T1000 (cell line): ENCODE measurements at regions not wholly inside any gene's neighbourhood (a gene's known extent, or its start where the extent isn't known, plus 50 kb on each side); places are given as distances from the start of the nearest gene placed in this dataset.

Experiments used
- DNase-seq: peaks from one replicate; lab custom pipeline; 2025; ENCODE audit warnings: mixed read lengths; lab: John Stamatoyannopoulos, UW

- no peak for DNase-seq
Observed at GRCh38 chr7:17176371-17177032, 122.0 kb upstream of the AHR start.

GRCh38 chr7:17178545-17178944 lies 119.9 kb upstream of the AHR start:
- no peak for DNase-seq

- DNase-seq = no peak
Observed at GRCh38 chr7:17181482-17181881, 117.0 kb upstream of the AHR start.

GRCh38 chr7:17183630-17184328 lies 114.7 kb upstream of the AHR start:
- DNase-seq = no peak

- no peak for DNase-seq
Observed at GRCh38 chr7:17184805-17185689, 113.4 kb upstream of the AHR start.

- DNase-seq = peak; percentile 8
Observed at GRCh38 chr7:17185690-17186070, 112.8 kb upstream of the AHR start.

- no peak for DNase-seq
Observed at GRCh38 chr7:17186745-17187530, 111.5 kb upstream of the AHR start.

- no peak for DNase-seq
Observed at GRCh38 chr7:17194656-17195055, 103.8 kb upstream of the AHR start.

- DNase-seq = no peak
Observed at GRCh38 chr7:17195576-17195975, 102.9 kb upstream of the AHR start.

- no peak for DNase-seq
Observed at GRCh38 chr7:17205910-17206309, 92.5 kb upstream of the AHR start.

- DNase-seq = no peak
Observed at GRCh38 chr7:17206349-17206905, 92.0 kb upstream of the AHR start.

- no peak for DNase-seq
Observed at GRCh38 chr7:17207220-17207619, 91.2 kb upstream of the AHR start.

- no peak for DNase-seq
Observed at GRCh38 chr7:17209101-17209500, 89.4 kb upstream of the AHR start.

GRCh38 chr7:17211307-17211836 lies 87.1 kb upstream of the AHR start:
- DNase-seq = no peak

- no peak for DNase-seq
Observed at GRCh38 chr7:17212188-17212587, 86.3 kb upstream of the AHR start.

- no peak for DNase-seq
Observed at GRCh38 chr7:17227766-17228490, 70.5 kb upstream of the AHR start.

GRCh38 chr7:17229228-17229627 lies 69.2 kb upstream of the AHR start:
- DNase-seq = no peak

- DNase-seq = no peak
Observed at GRCh38 chr7:17230099-17230807, 68.2 kb upstream of the AHR start.

GRCh38 chr7:17233603-17234002 lies 64.8 kb upstream of the AHR start:
- no peak for DNase-seq

GRCh38 chr7:17234030-17234397 lies 64.4 kb upstream of the AHR start:
- no peak for DNase-seq
